TTC549 (cell line): ENCODE measurements at regions not wholly inside any gene's neighbourhood (a gene's known extent, or its start where the extent isn't known, plus 50 kb on each side); places are given as distances from the start of the nearest gene placed in this dataset.

ENCODE experiments used
- FAIRE-seq: peaks from 2 replicates; lab custom pipeline; 2012; peaks lifted over from hg19 to GRCh38; lab: Jason Lieb, UNC

- no peak for FAIRE-seq
Measured at GRCh38 chr3:103906304-103906703, 1460.4 kb upstream of the ALCAM start.

GRCh38 chr3:103906808-103907207 lies 1459.9 kb upstream of the ALCAM start:
- FAIRE-seq, result no peak

- no peak for FAIRE-seq
Measured at GRCh38 chr3:103907567-103907966, 1459.1 kb upstream of the ALCAM start.

GRCh38 chr3:103909395-103909794 lies 1457.3 kb upstream of the ALCAM start:
- FAIRE-seq, result no peak

GRCh38 chr3:103918336-103918735 lies 1448.4 kb upstream of the ALCAM start:
- FAIRE-seq, result no peak

- no peak for FAIRE-seq
Measured at GRCh38 chr3:103919327-103919726, 1447.4 kb upstream of the ALCAM start.

GRCh38 chr3:103923907-103924306 lies 1442.8 kb upstream of the ALCAM start:
- no peak for FAIRE-seq

GRCh38 chr3:103924544-103924943 lies 1442.2 kb upstream of the ALCAM start:
- no peak for FAIRE-seq

- no peak for FAIRE-seq
Measured at GRCh38 chr3:103926936-103927335, 1439.8 kb upstream of the ALCAM start.

- FAIRE-seq, result no peak
Measured at GRCh38 chr3:103927896-103928295, 1438.8 kb upstream of the ALCAM start.

GRCh38 chr3:103937094-103937493 lies 1429.6 kb upstream of the ALCAM start:
- FAIRE-seq, result no peak

GRCh38 chr3:103947062-103947461 lies 1419.6 kb upstream of the ALCAM start:
- FAIRE-seq, result no peak

GRCh38 chr3:103949693-103950092 lies 1417.0 kb upstream of the ALCAM start:
- FAIRE-seq, result no peak

GRCh38 chr3:103950676-103951075 lies 1416.0 kb upstream of the ALCAM start:
- FAIRE-seq, result no peak

- no peak for FAIRE-seq
Measured at GRCh38 chr3:103953796-103954195, 1412.9 kb upstream of the ALCAM start.

- FAIRE-seq, result no peak
Measured at GRCh38 chr3:103960819-103961218, 1405.9 kb upstream of the ALCAM start.

GRCh38 chr3:103963599-103963998 lies 1403.1 kb upstream of the ALCAM start:
- FAIRE-seq, result no peak

GRCh38 chr3:103965764-103966163 lies 1400.9 kb upstream of the ALCAM start:
- no peak for FAIRE-seq

GRCh38 chr3:103966749-103967148 lies 1400.0 kb upstream of the ALCAM start:
- FAIRE-seq, result no peak

- no peak for FAIRE-seq
Measured at GRCh38 chr3:103968131-103968530, 1398.6 kb upstream of the ALCAM start.

- no peak for FAIRE-seq
Measured at GRCh38 chr3:103968751-103969150, 1398.0 kb upstream of the ALCAM start.

GRCh38 chr3:103976931-103977339 lies 1389.8 kb upstream of the ALCAM start:
- FAIRE-seq, result no peak

- no peak for FAIRE-seq
Measured at GRCh38 chr3:103977417-103977816, 1389.3 kb upstream of the ALCAM start.

GRCh38 chr3:103991461-103992115 lies 1375.1 kb upstream of the ALCAM start:
- no peak for FAIRE-seq

- FAIRE-seq, result no peak
Measured at GRCh38 chr3:103992469-103992868, 1374.2 kb upstream of the ALCAM start.
